HG03520 (cell line): ENCODE measurements at regions not wholly inside any gene's neighbourhood (a gene's known extent, or its start where the extent isn't known, plus 50 kb on each side); places are given as distances from the start of the nearest gene placed in this dataset.

Experiments
- ATAC-seq: cut with Tn5 transposase; IDR thresholded peaks from one replicate; pipeline ENCODE4 v1.9.1; 2021; ENCODE audit warnings: mild to moderate bottlenecking, moderate library complexity; ENCODE audit not compliant: unreplicated experiment

- ATAC-seq, result no peak
Measured at GRCh38 chr12:22740656-22741355, 115.8 kb downstream of the ETNK1 start.

- ATAC-seq, result no peak
Measured at GRCh38 chr12:22743700-22744099, 118.7 kb downstream of the ETNK1 start.

GRCh38 chr12:22744197-22744596 lies 119.2 kb downstream of the ETNK1 start:
- ATAC-seq, result no peak

GRCh38 chr12:22746720-22747119 lies 121.7 kb downstream of the ETNK1 start:
- no peak for ATAC-seq

- no peak for ATAC-seq
Measured at GRCh38 chr12:22755629-22756028, 130.7 kb downstream of the ETNK1 start.

GRCh38 chr12:22759769-22760674 lies 135.1 kb downstream of the ETNK1 start:
- ATAC-seq, result no peak

- ATAC-seq, result no peak
Measured at GRCh38 chr12:22765421-22766130, 140.6 kb downstream of the ETNK1 start.

GRCh38 chr12:22766911-22767420 lies 142.0 kb downstream of the ETNK1 start:
- no peak for ATAC-seq

GRCh38 chr12:22781339-22781738 lies 156.4 kb downstream of the ETNK1 start:
- no peak for ATAC-seq

GRCh38 chr12:22787557-22787956 lies 162.6 kb downstream of the ETNK1 start:
- ATAC-seq, result no peak

- ATAC-seq, result no peak
Measured at GRCh38 chr12:22788913-22789312, 163.9 kb downstream of the ETNK1 start.

GRCh38 chr12:22792138-22792537 lies 167.2 kb downstream of the ETNK1 start:
- no peak for ATAC-seq

GRCh38 chr12:22794017-22794416 lies 169.0 kb downstream of the ETNK1 start:
- no peak for ATAC-seq

- ATAC-seq, result no peak
Measured at GRCh38 chr12:22796941-22797630, 172.1 kb downstream of the ETNK1 start.

GRCh38 chr12:22797701-22798100 lies 172.7 kb downstream of the ETNK1 start:
- no peak for ATAC-seq

GRCh38 chr12:22798116-22798515 lies 173.1 kb downstream of the ETNK1 start:
- ATAC-seq, result no peak

- ATAC-seq, result no peak
Measured at GRCh38 chr12:22799503-22799902, 174.5 kb downstream of the ETNK1 start.

- ATAC-seq, result no peak
Measured at GRCh38 chr12:22800332-22800731, 175.4 kb downstream of the ETNK1 start.

- no peak for ATAC-seq
Measured at GRCh38 chr12:22802883-22803630, 178.1 kb downstream of the ETNK1 start.

GRCh38 chr12:22803725-22804124 lies 178.8 kb downstream of the ETNK1 start:
- ATAC-seq, result no peak
